Hepatocyte (in vitro differentiated cells): ENCODE measurements at regions not wholly inside any gene's neighbourhood (a gene's known extent, or its start where the extent isn't known, plus 50 kb on each side); places are given as distances from the start of the nearest gene placed in this dataset.

ENCODE experiments used
- DNase-seq: peaks from one replicate; pipeline ENCODE4 v3.0.0-alpha.2; 2016; ENCODE audit warnings: low spot score
- H2AFZ ChIP-seq: fragments of 200-600 bp; sonication (generic); 2 replicates; pipeline ENCODE4 v1.6.0; 2016; ENCODE audit warnings: antibody characterized with exemption, mild to moderate bottlenecking
- H3K27ac ChIP-seq: fragments of 200-600 bp; sonication (generic); 2 replicates; pipeline ENCODE4 v1.5.1; 2016; ENCODE audit warnings: mild to moderate bottlenecking
- H3K27me3 ChIP-seq: fragments of 200-600 bp; sonication (generic); 2 replicates; pipeline ENCODE4 v1.6.1; 2016
- H3K36me3 ChIP-seq: fragments of 200-600 bp; sonication (generic); replicated peaks from 2 replicates; pipeline ENCODE4 v1.5.1; 2016; ENCODE audit warnings: low read depth; ENCODE audit not compliant: insufficient read depth
- H3K4me1 ChIP-seq: fragments of 200-600 bp; sonication (generic); 2 replicates; pipeline ENCODE4 v1.5.1; 2016; ENCODE audit warnings: mild to moderate bottlenecking, moderate library complexity; ENCODE audit not compliant: insufficient read depth
- H3K4me2 ChIP-seq: fragments of 200-600 bp; sonication (generic); 2 replicates; pipeline ENCODE4 v1.6.0; 2016
- H3K4me3 ChIP-seq: fragments of 200-600 bp; sonication (generic); 2 replicates; pipeline ENCODE4 v1.5.1; 2016; ENCODE audit warnings: mild to moderate bottlenecking
- H3K79me2 ChIP-seq: fragments of 200-600 bp; sonication (generic); 2 replicates; pipeline ENCODE4 v1.6.0; 2017; ENCODE audit warnings: mild to moderate bottlenecking
- H3K9me2 ChIP-seq: fragments of 200-600 bp; sonication (generic); replicated peaks from 2 replicates; pipeline ENCODE4 v1.6.0; 2017; ENCODE audit warnings: mild to moderate bottlenecking; ENCODE audit not compliant: insufficient read depth
- H3K9me3 ChIP-seq: fragments of 200-600 bp; sonication (generic); 2 replicates; pipeline ENCODE4 v1.5.1; 2016; ENCODE audit warnings: low read depth, mild to moderate bottlenecking
- H4K20me1 ChIP-seq: fragments of 200-600 bp; sonication (generic); 2 replicates; pipeline ENCODE4 v1.6.0; 2016; ENCODE audit warnings: mild to moderate bottlenecking; ENCODE audit not compliant: insufficient read depth, poor library complexity, severe bottlenecking
- CTCF ChIP-seq: fragments of 200-600 bp; sonication (generic); IDR thresholded peaks from 2 replicates; pipeline ENCODE4 v1.5.1; 2016; ENCODE audit warnings: antibody characterized with exemption, mild to moderate bottlenecking; ENCODE audit not compliant: poor library complexity
- EZH2 ChIP-seq: fragments of 200-600 bp; sonication (generic); IDR thresholded peaks from 2 replicates; pipeline ENCODE4 v1.6.1; 2016; ENCODE audit warnings: antibody characterized with exemption, mild to moderate bottlenecking, borderline replicate concordance
- EZH2phosphoT487 ChIP-seq: fragments of 200-600 bp; sonication (generic); IDR thresholded peaks from one replicate; pipeline ENCODE4 v1.6.1; 2018; ENCODE audit warnings: antibody characterized with exemption, mild to moderate bottlenecking, low read depth, moderate library complexity; ENCODE audit not compliant: unreplicated experiment, severe bottlenecking
- WGBS: methylation state at CpG from one replicate; pipeline ENCODE4 v1.1.6; 2016; ENCODE audit warnings: low lambda C conversion rate; ENCODE audit errors: missing lambda C conversion rate; 5-methylcytosine and 5-hydroxymethylcytosine counted together

- Histone ChIP-seq H3K4me3 (no peak overlapping the region), H3K4me2 (no peak overlapping the region), H3K9me2 (no peaks in the 10 kb centered on the region), H3K9me3 (no peaks in the 10 kb centered on the region), H3K79me2 (no peaks in the 10 kb centered on the region), H4K20me1 (no peaks in the 10 kb centered on the region), H3K27me3 (no peaks in the 10 kb centered on the region), H3K36me3 (no peaks in the 10 kb centered on the region), H3K4me1 (no peaks in the 10 kb centered on the region), H3K27ac (no peak overlapping the region), H2AFZ (no peak overlapping the region)
- no peak for DNase-seq
- 97% methylated on average over 3 of the region's 3 CpGs for WGBS
- no peak for TF ChIP-seq CTCF
- no peak for TF ChIP-seq EZH2
- no peak for TF ChIP-seq EZH2phosphoT487
Observed at GRCh38 chr12:75603475-75603874, 92.1 kb upstream of the KRR1 start.

GRCh38 chr12:75602106-75602505 lies 90.7 kb upstream of the KRR1 start:
- H3K4me1 ChIP-seq = no peaks in the 10 kb centered on the region
- H3K9me2 ChIP-seq = no peaks in the 10 kb centered on the region
- 78% methylated on average over 4 of the region's 4 CpGs for WGBS
- no peaks in the 10 kb centered on the region for H3K9me3 ChIP-seq
- no peak overlapping the region for H2AFZ ChIP-seq
- no peaks in the 10 kb centered on the region for H4K20me1 ChIP-seq
- no peak overlapping the region for H3K4me2 ChIP-seq
- no peak for TF ChIP-seq EZH2phosphoT487
- TF ChIP-seq CTCF = no peak
- TF ChIP-seq EZH2 = no peak
- H3K36me3 ChIP-seq = no peaks in the 10 kb centered on the region
- H3K27me3 ChIP-seq = no peaks in the 10 kb centered on the region
- H3K27ac ChIP-seq = no peak overlapping the region
- H3K79me2 ChIP-seq = no peaks in the 10 kb centered on the region
- no peak for DNase-seq
- no peak overlapping the region for H3K4me3 ChIP-seq

DNA sequence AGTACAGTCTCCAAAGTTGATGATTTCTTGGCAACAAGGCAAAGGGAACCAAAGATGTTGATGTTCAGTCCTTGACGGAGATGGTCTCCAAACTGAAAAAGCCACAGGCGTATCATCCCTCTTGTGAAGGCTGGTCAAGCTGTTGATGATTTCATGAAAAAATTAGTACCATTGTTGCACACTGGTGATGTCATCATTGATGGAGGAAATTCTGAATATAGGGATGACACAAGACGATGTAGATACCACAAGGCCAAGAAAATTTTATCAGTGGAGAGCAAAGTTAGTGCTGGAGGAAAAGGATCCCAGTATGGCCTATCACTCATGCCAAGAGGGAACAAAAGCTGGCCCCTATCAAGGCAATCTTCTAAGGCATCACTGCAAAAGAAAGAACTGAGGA lies 88.7 kb upstream of the KRR1 start:
- Histone ChIP-seq H2AFZ (no peak overlapping the region), H3K36me3 (no peaks in the 10 kb centered on the region), H3K4me2 (no peak overlapping the region), H4K20me1 (no peaks in the 10 kb centered on the region), H3K27me3 (no peaks in the 10 kb centered on the region), H3K9me2 (no peaks in the 10 kb centered on the region), H3K9me3 (no peaks in the 10 kb centered on the region), H3K4me3 (no peak overlapping the region), H3K4me1 (no peaks in the 10 kb centered on the region), H3K27ac (no peak overlapping the region), H3K79me2 (no peaks in the 10 kb centered on the region)
- WGBS = 97% methylated on average over 3 of the region's 3 CpGs
- no peak for TF ChIP-seq EZH2phosphoT487
- TF ChIP-seq CTCF = no peak
- TF ChIP-seq EZH2 = no peak
- DNase-seq = no peak

DNA sequence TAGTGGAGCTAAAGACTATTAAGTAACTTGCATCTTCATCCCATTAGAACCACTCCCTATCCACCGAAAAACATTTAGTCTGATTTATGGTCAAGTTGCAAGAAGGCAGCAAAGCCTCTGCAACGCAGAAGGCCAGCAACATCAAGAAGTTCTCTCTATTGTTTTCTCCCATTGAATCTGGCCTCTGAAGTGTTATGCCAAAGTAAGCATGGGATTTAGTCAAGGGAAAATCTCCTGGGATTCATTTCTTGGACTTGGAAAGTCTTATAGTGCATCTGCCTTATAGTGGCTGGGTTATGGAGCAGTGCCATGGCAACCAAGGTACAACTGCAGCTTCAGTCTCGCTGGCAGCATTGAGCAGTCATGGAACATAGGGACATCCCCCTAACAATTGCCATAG lies 87.7 kb upstream of the KRR1 start:
- Histone ChIP-seq H3K79me2 (no peaks in the 10 kb centered on the region), H3K4me1 (no peaks in the 10 kb centered on the region), H3K36me3 (no peaks in the 10 kb centered on the region), H3K27ac (no peak overlapping the region), H2AFZ (no peak overlapping the region), H3K4me3 (no peak overlapping the region), H3K9me2 (no peaks in the 10 kb centered on the region), H3K27me3 (no peaks in the 10 kb centered on the region), H4K20me1 (no peaks in the 10 kb centered on the region), H3K4me2 (no peak overlapping the region), H3K9me3 (no peaks in the 10 kb centered on the region)
- no peak for DNase-seq
- no peak for TF ChIP-seq EZH2
- no peak for TF ChIP-seq EZH2phosphoT487
- no peak for TF ChIP-seq CTCF
- whole genome bisulfite sequencing = 87% methylated on average over 3 of the region's 3 CpGs
